WTC11 (cell line): ENCODE measurements at regions not wholly inside any gene's neighbourhood (a gene's known extent, or its start where the extent isn't known, plus 50 kb on each side); places are given as distances from the start of the nearest gene placed in this dataset.

Experiments used
- CREM ChIP-seq: sonication (generic); formaldehyde crosslinking; IDR thresholded peaks from 2 replicates; pipeline ENCODE4 v1.8.1; 2022; ENCODE audit warnings: mild to moderate bottlenecking, missing genetic modification reagents, moderate library complexity
- ELF4 ChIP-seq: sonication (generic); formaldehyde crosslinking; IDR thresholded peaks from 2 replicates; pipeline ENCODE4 v1.8.1; 2022; ENCODE audit warnings: low read depth, mild to moderate bottlenecking, moderate library complexity, missing genetic modification reagents
- FOXK1 ChIP-seq: sonication (generic); formaldehyde crosslinking; IDR thresholded peaks from 2 replicates; pipeline ENCODE4 v1.8.0; 2022; ENCODE audit warnings: mild to moderate bottlenecking, moderate library complexity, missing genetic modification reagents
- KAT7 ChIP-seq: sonication (generic); formaldehyde crosslinking; IDR thresholded peaks from 2 replicates; pipeline ENCODE4 v1.8.1; 2023; ENCODE audit warnings: missing genetic modification reagents, mild to moderate bottlenecking, borderline replicate concordance
- SP1 ChIP-seq: sonication (generic); formaldehyde crosslinking; conservative IDR thresholded peaks from 2 replicates; pipeline ENCODE4 v1.8.1; 2022; ENCODE audit warnings: missing genetic modification reagents
- TP53 ChIP-seq: sonication (generic); formaldehyde crosslinking; IDR thresholded peaks from 2 replicates; pipeline ENCODE4 v1.8.1; 2023; ENCODE audit warnings: mild to moderate bottlenecking, missing genetic modification reagents
- ZNF263 ChIP-seq: sonication (generic); formaldehyde crosslinking; IDR thresholded peaks from 2 replicates; pipeline ENCODE4 v1.8.1; 2022; ENCODE audit warnings: low read depth, mild to moderate bottlenecking, moderate library complexity, missing genetic modification reagents
- TF ChIP-seq, protein P1 (sequence below): fragments of 200-600 bp; IDR thresholded peaks from 2 replicates; pipeline ENCODE4 v1.8.0; 2022; ENCODE audit warnings: antibody characterized with exemption
- TF ChIP-seq, protein P2 (sequence below): sonication (generic); formaldehyde crosslinking; IDR thresholded peaks from 2 replicates; pipeline ENCODE4 v1.8.0; 2023; ENCODE audit warnings: mild to moderate bottlenecking, missing genetic modification reagents
- TF ChIP-seq, protein P3 (sequence below): sonication (generic); formaldehyde crosslinking; IDR thresholded peaks from 2 replicates; pipeline ENCODE4 v1.8.0; 2023; ENCODE audit warnings: missing genetic modification reagents, mild to moderate bottlenecking, borderline replicate concordance
- TF ChIP-seq, protein P4 (sequence below): sonication (generic); formaldehyde crosslinking; IDR thresholded peaks from 2 replicates; pipeline ENCODE4 v1.8.0; 2022; ENCODE audit warnings: mild to moderate bottlenecking, missing genetic modification reagents

DNA sequence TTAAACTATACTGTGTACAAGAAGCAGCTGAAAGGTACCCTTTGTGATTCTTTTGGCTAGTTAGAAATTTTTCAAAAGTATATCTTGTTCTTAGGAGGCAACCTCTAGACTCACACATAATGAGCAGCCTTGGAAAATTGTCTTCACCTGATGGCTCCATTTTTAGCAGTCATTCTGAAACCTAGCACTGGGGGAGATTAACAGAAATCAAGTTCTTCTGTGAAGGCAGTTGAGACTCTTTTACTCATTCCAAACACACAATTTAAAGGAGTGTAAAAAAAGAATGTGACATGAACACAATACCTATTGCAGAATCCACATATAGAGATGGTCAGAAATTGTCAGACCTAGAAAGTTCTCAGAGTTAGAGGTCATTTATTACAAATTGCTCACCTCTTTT is 197.7 kb downstream of the UBE2E3 start:
- TF ChIP-seq ELF4 = no peak
- TF ChIP-seq, protein P1, sequence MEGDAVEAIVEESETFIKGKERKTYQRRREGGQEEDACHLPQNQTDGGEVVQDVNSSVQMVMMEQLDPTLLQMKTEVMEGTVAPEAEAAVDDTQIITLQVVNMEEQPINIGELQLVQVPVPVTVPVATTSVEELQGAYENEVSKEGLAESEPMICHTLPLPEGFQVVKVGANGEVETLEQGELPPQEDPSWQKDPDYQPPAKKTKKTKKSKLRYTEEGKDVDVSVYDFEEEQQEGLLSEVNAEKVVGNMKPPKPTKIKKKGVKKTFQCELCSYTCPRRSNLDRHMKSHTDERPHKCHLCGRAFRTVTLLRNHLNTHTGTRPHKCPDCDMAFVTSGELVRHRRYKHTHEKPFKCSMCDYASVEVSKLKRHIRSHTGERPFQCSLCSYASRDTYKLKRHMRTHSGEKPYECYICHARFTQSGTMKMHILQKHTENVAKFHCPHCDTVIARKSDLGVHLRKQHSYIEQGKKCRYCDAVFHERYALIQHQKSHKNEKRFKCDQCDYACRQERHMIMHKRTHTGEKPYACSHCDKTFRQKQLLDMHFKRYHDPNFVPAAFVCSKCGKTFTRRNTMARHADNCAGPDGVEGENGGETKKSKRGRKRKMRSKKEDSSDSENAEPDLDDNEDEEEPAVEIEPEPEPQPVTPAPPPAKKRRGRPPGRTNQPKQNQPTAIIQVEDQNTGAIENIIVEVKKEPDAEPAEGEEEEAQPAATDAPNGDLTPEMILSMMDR = no peak
- no peak for TF ChIP-seq CREM (CRISPR knock-in tag)
- TF ChIP-seq, protein P2, sequence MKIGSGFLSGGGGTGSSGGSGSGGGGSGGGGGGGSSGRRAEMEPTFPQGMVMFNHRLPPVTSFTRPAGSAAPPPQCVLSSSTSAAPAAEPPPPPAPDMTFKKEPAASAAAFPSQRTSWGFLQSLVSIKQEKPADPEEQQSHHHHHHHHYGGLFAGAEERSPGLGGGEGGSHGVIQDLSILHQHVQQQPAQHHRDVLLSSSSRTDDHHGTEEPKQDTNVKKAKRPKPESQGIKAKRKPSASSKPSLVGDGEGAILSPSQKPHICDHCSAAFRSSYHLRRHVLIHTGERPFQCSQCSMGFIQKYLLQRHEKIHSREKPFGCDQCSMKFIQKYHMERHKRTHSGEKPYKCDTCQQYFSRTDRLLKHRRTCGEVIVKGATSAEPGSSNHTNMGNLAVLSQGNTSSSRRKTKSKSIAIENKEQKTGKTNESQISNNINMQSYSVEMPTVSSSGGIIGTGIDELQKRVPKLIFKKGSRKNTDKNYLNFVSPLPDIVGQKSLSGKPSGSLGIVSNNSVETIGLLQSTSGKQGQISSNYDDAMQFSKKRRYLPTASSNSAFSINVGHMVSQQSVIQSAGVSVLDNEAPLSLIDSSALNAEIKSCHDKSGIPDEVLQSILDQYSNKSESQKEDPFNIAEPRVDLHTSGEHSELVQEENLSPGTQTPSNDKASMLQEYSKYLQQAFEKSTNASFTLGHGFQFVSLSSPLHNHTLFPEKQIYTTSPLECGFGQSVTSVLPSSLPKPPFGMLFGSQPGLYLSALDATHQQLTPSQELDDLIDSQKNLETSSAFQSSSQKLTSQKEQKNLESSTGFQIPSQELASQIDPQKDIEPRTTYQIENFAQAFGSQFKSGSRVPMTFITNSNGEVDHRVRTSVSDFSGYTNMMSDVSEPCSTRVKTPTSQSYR (CRISPR knock-in tag) = no peak
- TF ChIP-seq, protein P3, sequence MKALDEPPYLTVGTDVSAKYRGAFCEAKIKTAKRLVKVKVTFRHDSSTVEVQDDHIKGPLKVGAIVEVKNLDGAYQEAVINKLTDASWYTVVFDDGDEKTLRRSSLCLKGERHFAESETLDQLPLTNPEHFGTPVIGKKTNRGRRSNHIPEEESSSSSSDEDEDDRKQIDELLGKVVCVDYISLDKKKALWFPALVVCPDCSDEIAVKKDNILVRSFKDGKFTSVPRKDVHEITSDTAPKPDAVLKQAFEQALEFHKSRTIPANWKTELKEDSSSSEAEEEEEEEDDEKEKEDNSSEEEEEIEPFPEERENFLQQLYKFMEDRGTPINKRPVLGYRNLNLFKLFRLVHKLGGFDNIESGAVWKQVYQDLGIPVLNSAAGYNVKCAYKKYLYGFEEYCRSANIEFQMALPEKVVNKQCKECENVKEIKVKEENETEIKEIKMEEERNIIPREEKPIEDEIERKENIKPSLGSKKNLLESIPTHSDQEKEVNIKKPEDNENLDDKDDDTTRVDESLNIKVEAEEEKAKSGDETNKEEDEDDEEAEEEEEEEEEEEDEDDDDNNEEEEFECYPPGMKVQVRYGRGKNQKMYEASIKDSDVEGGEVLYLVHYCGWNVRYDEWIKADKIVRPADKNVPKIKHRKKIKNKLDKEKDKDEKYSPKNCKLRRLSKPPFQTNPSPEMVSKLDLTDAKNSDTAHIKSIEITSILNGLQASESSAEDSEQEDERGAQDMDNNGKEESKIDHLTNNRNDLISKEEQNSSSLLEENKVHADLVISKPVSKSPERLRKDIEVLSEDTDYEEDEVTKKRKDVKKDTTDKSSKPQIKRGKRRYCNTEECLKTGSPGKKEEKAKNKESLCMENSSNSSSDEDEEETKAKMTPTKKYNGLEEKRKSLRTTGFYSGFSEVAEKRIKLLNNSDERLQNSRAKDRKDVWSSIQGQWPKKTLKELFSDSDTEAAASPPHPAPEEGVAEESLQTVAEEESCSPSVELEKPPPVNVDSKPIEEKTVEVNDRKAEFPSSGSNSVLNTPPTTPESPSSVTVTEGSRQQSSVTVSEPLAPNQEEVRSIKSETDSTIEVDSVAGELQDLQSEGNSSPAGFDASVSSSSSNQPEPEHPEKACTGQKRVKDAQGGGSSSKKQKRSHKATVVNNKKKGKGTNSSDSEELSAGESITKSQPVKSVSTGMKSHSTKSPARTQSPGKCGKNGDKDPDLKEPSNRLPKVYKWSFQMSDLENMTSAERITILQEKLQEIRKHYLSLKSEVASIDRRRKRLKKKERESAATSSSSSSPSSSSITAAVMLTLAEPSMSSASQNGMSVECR (CRISPR knock-in tag) = no peak
- no peak for TF ChIP-seq TP53 (CRISPR knock-in tag)
- no peak for TF ChIP-seq KAT7
- TF ChIP-seq, protein P4, sequence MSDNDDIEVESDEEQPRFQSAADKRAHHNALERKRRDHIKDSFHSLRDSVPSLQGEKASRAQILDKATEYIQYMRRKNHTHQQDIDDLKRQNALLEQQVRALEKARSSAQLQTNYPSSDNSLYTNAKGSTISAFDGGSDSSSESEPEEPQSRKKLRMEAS (CRISPR knock-in tag) = no peak
- TF ChIP-seq ZNF263 (CRISPR knock-in tag) = no peak
- no peak for TF ChIP-seq FOXK1 (CRISPR knock-in tag)
- no peak for TF ChIP-seq SP1 (CRISPR knock-in tag)
